ENCODE measurements at regions not wholly inside any gene's neighbourhood (a gene's known extent, or its start where the extent isn't known, plus 50 kb on each side); places are given as distances from the start of the nearest gene placed in this dataset.

DNA sequence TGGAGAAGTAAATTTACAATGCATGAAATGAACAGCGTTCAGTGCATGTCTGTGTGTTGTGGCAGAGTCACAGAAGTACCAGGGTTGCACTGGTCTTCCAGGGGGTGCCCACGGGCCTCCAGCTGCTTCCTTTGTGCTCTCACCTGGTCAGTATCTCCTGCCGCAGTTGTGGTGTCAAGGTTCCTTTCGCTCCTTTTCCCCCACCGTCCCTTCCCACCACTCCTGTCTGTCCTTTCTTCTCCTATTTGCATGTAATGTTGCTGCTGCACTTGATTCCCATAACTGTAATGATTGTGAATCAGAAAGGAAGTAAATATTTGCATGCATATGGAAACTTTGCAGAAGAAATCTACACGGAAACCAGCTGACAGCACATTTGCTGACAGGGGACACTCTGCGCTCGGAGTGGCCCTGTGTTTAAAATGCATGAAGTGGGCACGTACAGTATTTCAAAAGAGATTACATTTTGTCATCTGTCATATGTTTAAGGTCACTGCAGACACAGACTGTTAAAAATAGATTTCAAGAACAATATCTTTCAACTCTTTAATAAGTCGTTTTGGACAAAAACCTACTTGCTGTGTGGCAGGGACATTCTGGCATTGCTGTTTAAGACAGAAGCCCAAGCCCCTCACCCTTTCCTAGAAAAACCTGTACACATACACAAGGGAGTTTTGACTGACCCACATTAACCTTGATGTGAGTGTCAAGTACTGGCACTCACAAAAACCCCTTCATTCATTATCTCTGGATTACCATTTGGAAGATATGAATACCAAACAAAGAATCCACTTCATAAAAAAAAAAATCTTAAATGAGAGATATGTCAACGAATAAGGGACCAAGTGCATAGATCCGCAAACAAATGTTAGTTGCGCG is 336.7 kb upstream of the KLF6 start:
- Histone ChIP-seq H3K36me3 (ENCODE audit: insufficient read depth, low read length) (no peaks in the 10 kb centered on the region), H4K20me1 (ENCODE audit: insufficient read depth, low read length) (no peaks in the 10 kb centered on the region), H3K9me3 (ENCODE audit: insufficient read depth, low read depth, low read length) (no peaks in the 10 kb centered on the region), H2AFZ (ENCODE audit: low read depth, low read length) (no peak overlapping the region), H3K4me3 (ENCODE audit: insufficient read depth, low read depth, low read length) (no peak overlapping the region), H3K27me3 (ENCODE audit: insufficient read depth, low read length) (no peaks in the 10 kb centered on the region), H3K79me2 (ENCODE audit: insufficient read depth, low read length) (no peaks in the 10 kb centered on the region), H3K9ac (ENCODE audit: low read length) (no peak overlapping the region), H3K4me1 (ENCODE audit: insufficient read depth, low read length) (no peaks in the 10 kb centered on the region), H3K27ac (ENCODE audit: low read depth, low read length) (no peak overlapping the region), H3K4me2 (ENCODE audit: low read length) (no peak overlapping the region)
- no peak overlapping the region for H3K27ac Mint-ChIP-seq (ENCODE audit: unreplicated experiment)
- peaks cover 8% of the 10 kb centered on the region for H3K9me3 Mint-ChIP-seq (ENCODE audit: unreplicated experiment)
- H3K36me3 Mint-ChIP-seq (ENCODE audit: low read depth, unreplicated experiment), result no peaks in the 10 kb centered on the region
- H3K4me1 Mint-ChIP-seq (ENCODE audit: low read depth, unreplicated experiment), result no peaks in the 10 kb centered on the region
- H3K27me3 Mint-ChIP-seq (ENCODE audit: low read depth, unreplicated experiment), result no peaks in the 10 kb centered on the region
- TF ChIP-seq EZH2 (IDR thresholded peaks at IDR 0.05; ENCODE audit: insufficient read depth, low read length), result no peak
- TF ChIP-seq, protein P1, sequence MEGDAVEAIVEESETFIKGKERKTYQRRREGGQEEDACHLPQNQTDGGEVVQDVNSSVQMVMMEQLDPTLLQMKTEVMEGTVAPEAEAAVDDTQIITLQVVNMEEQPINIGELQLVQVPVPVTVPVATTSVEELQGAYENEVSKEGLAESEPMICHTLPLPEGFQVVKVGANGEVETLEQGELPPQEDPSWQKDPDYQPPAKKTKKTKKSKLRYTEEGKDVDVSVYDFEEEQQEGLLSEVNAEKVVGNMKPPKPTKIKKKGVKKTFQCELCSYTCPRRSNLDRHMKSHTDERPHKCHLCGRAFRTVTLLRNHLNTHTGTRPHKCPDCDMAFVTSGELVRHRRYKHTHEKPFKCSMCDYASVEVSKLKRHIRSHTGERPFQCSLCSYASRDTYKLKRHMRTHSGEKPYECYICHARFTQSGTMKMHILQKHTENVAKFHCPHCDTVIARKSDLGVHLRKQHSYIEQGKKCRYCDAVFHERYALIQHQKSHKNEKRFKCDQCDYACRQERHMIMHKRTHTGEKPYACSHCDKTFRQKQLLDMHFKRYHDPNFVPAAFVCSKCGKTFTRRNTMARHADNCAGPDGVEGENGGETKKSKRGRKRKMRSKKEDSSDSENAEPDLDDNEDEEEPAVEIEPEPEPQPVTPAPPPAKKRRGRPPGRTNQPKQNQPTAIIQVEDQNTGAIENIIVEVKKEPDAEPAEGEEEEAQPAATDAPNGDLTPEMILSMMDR (IDR thresholded peaks at IDR 0.05; ENCODE audit: insufficient read depth, low read depth, low read length), result no peak
- FAIRE-seq (no peak), DNase-seq (ENCODE audit: low read depth) (no peak)
- no peak overlapping the region for H3K4me3 Mint-ChIP-seq (ENCODE audit: unreplicated experiment)

DNA sequence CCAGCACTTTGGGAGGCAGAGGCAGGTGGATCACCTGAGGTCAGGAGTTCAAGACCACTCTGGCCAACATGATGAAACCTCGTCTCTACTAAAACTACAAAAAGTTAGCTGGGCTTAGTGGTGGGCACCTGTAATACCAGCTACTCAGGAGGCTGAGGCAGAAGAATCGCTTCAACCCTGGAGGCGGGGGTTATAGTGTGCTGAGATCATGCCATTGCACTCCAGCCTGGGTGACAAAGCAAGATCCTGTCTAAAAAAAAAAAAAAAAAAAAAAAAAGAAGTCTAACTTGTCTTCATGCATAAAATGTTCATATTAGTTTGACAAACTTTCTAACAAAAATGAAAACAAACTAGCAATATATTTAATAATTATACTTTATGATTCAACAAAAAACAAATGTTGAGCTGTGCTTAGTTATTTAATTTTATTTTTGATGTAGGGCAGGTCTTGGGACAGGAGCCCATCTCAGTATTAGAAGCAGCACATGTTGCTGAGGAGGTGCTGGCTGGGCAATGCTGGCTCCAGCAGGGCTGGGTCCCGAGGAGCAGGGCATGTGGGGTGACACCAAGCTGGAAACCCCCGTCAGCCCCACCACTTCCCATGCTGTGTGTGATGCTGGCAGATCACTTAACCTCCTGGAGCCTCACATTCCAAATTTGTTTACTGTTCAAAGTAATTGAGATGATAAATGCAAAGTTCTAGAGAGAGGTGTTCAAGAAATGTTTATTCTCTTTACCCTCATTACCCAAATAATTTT is 335.3 kb upstream of the KLF6 start:
- Mint-ChIP-seq H3K27ac (ENCODE audit: unreplicated experiment) (no peak overlapping the region), H3K4me1 (ENCODE audit: low read depth, unreplicated experiment) (no peaks in the 10 kb centered on the region), H3K27me3 (ENCODE audit: low read depth, unreplicated experiment) (no peaks in the 10 kb centered on the region), H3K4me3 (ENCODE audit: unreplicated experiment) (no peak overlapping the region), H3K9me3 (ENCODE audit: unreplicated experiment) (no peaks in the 10 kb centered on the region), H3K36me3 (ENCODE audit: low read depth, unreplicated experiment) (no peaks in the 10 kb centered on the region)
- no peak for FAIRE-seq
- Histone ChIP-seq H3K4me2 (ENCODE audit: low read length) (no peak overlapping the region), H4K20me1 (ENCODE audit: insufficient read depth, low read length) (no peaks in the 10 kb centered on the region), H3K36me3 (ENCODE audit: insufficient read depth, low read length) (no peaks in the 10 kb centered on the region), H3K4me1 (ENCODE audit: insufficient read depth, low read length) (no peaks in the 10 kb centered on the region), H2AFZ (ENCODE audit: low read depth, low read length) (no peak overlapping the region), H3K79me2 (ENCODE audit: insufficient read depth, low read length) (no peaks in the 10 kb centered on the region), H3K9me3 (ENCODE audit: insufficient read depth, low read depth, low read length) (no peaks in the 10 kb centered on the region), H3K27ac (ENCODE audit: low read depth, low read length) (no peak overlapping the region), H3K9ac (ENCODE audit: low read length) (no peak overlapping the region), H3K4me3 (ENCODE audit: insufficient read depth, low read depth, low read length) (no peak overlapping the region), H3K27me3 (ENCODE audit: insufficient read depth, low read length) (no peaks in the 10 kb centered on the region)
- no peak for TF ChIP-seq EZH2 (IDR thresholded peaks at IDR 0.05; ENCODE audit: insufficient read depth, low read length)
- TF ChIP-seq, protein P1 (IDR thresholded peaks at IDR 0.05; ENCODE audit: insufficient read depth, low read depth, low read length), result no peak
- DNase-seq (ENCODE audit: low read depth), result no peak
